ENCODE measurements at regions not wholly inside any gene's neighbourhood (a gene's known extent, or its start where the extent isn't known, plus 50 kb on each side); places are given as distances from the start of the nearest gene placed in this dataset.

- Mint-ChIP-seq H3K4me1 (ENCODE audit: low read depth) (no peaks in the 10 kb centered on the region), H3K9me3 (peaks cover 13% of the 10 kb centered on the region), H3K27ac (no peak overlapping the region), H3K36me3 (ENCODE audit: low read depth) (no peaks in the 10 kb centered on the region), H3K27me3 (ENCODE audit: insufficient read depth) (no peaks in the 10 kb centered on the region; the same call in 1 of the 2 replicates), H3K4me3 (no peak overlapping the region)
- no peak for DNase-seq
- no peak for TF ChIP-seq CTCF (IDR thresholded peaks at IDR 0.05)
Observed at GRCh38 chr1:5803851-5804250, 188.4 kb downstream of the NPHP4 start.

- TF ChIP-seq CTCF (IDR thresholded peaks at IDR 0.05), result no peak
- no peak for DNase-seq
- Mint-ChIP-seq H3K27ac (no peak overlapping the region), H3K9me3 (peaks cover 13% of the 10 kb centered on the region), H3K4me1 (ENCODE audit: low read depth) (no peaks in the 10 kb centered on the region), H3K27me3 (ENCODE audit: insufficient read depth) (peaks cover 2% of the 10 kb centered on the region; the same call in 1 of the 2 replicates), H3K36me3 (ENCODE audit: low read depth) (no peaks in the 10 kb centered on the region), H3K4me3 (no peak overlapping the region)
Observed at GRCh38 chr1:5802606-5803005, 189.6 kb downstream of the NPHP4 start.

GRCh38 chr1:5798904-5799303 is 193.3 kb downstream of the NPHP4 start:
- no peak for TF ChIP-seq CTCF (IDR thresholded peaks at IDR 0.05)
- Mint-ChIP-seq H3K27me3 (ENCODE audit: insufficient read depth) (peaks cover 2% of the 10 kb centered on the region; the same call in 1 of the 2 replicates), H3K27ac (no peak overlapping the region), H3K4me1 (ENCODE audit: low read depth) (no peaks in the 10 kb centered on the region), H3K9me3 (peaks cover 44% of the 10 kb centered on the region), H3K36me3 (ENCODE audit: low read depth) (no peaks in the 10 kb centered on the region), H3K4me3 (no peak overlapping the region)
- DNase-seq, result no peak

GRCh38 chr1:5798151-5798730 is 194.0 kb downstream of the NPHP4 start:
- no peak for TF ChIP-seq CTCF (IDR thresholded peaks at IDR 0.05)
- H3K27ac Mint-ChIP-seq, result no peak overlapping the region

GRCh38 chr1:5796028-5796427 is 196.2 kb downstream of the NPHP4 start:
- H3K27ac Mint-ChIP-seq, result no peak overlapping the region
- no peaks in the 10 kb centered on the region for H3K36me3 Mint-ChIP-seq (ENCODE audit: low read depth)
- DNase-seq, result no peak
- H3K4me1 Mint-ChIP-seq (ENCODE audit: low read depth), result no peaks in the 10 kb centered on the region
- TF ChIP-seq CTCF (IDR thresholded peaks at IDR 0.05), result no peak
- peaks cover 2% of the 10 kb centered on the region; the same call in 1 of the 2 replicates for H3K27me3 Mint-ChIP-seq (ENCODE audit: insufficient read depth)
- H3K4me3 Mint-ChIP-seq, result no peak overlapping the region
- peaks cover 53% of the 10 kb centered on the region for H3K9me3 Mint-ChIP-seq

More at GRCh38 chr1:5798151-5798730, 194.0 kb downstream of the NPHP4 start:
- no peaks in the 10 kb centered on the region for H3K36me3 Mint-ChIP-seq (ENCODE audit: low read depth)
- peaks cover 49% of the 10 kb centered on the region for H3K9me3 Mint-ChIP-seq
- peaks cover 2% of the 10 kb centered on the region; the same call in 1 of the 2 replicates for H3K27me3 Mint-ChIP-seq (ENCODE audit: insufficient read depth)
- no peak for DNase-seq
- no peaks in the 10 kb centered on the region for H3K4me1 Mint-ChIP-seq (ENCODE audit: low read depth)
- no peak overlapping the region for H3K4me3 Mint-ChIP-seq
